Lower lobe of right lung (tissue), 2 donors: ENCODE measurements at regions not wholly inside any gene's neighbourhood (a gene's known extent, or its start where the extent isn't known, plus 50 kb on each side); places are given as distances from the start of the nearest gene placed in this dataset.

ENCODE experiments used
- ATAC-seq, 2 donors: fragments of 200-7000 bp; cut with Tn5 transposase; one replicate each; pipeline ENCODE4 v1.9.1; 2020 to 2022; ENCODE audit warnings: mild to moderate bottlenecking in 2 of 2, moderate library complexity in 2 of 2
- DNase-seq: peaks from one replicate; pipeline ENCODE4 v3.0.0-alpha.2; 2020
- H3K27ac ChIP-seq: fragments of 200-600 bp; one replicate; pipeline ENCODE4 v1.8.0; 2022
- H3K27me3 ChIP-seq: fragments of 200-600 bp; one replicate; pipeline ENCODE4 v1.8.0; 2022; ENCODE audit warnings: low read depth
- H3K36me3 ChIP-seq: fragments of 200-600 bp; one replicate; pipeline ENCODE4 v1.8.0; 2022; ENCODE audit warnings: mild to moderate bottlenecking
- H3K4me1 ChIP-seq: fragments of 200-600 bp; one replicate; pipeline ENCODE4 v1.8.0; 2022
- H3K4me3 ChIP-seq: fragments of 200-600 bp; one replicate; pipeline ENCODE4 v1.8.0; 2022; ENCODE audit warnings: mild to moderate bottlenecking
- H3K9me3 ChIP-seq: fragments of 200-600 bp; one replicate; pipeline ENCODE4 v1.8.0; 2022
- intact Hi-C: fragments of 100-400 bp; cut with DNase I; formaldehyde crosslinking; loops from one replicate; pipeline ENCODE4 v1.11.0; 2022
- TF ChIP-seq, protein P1 (sequence below): fragments of 200-600 bp; IDR thresholded peaks from one replicate; pipeline ENCODE4 v1.8.0; 2022; ENCODE audit warnings: antibody characterized with exemption, mild to moderate bottlenecking
- donor health status: DM: no; HTN: yes; CAD: no; lungs with severe emphysema.

DNA sequence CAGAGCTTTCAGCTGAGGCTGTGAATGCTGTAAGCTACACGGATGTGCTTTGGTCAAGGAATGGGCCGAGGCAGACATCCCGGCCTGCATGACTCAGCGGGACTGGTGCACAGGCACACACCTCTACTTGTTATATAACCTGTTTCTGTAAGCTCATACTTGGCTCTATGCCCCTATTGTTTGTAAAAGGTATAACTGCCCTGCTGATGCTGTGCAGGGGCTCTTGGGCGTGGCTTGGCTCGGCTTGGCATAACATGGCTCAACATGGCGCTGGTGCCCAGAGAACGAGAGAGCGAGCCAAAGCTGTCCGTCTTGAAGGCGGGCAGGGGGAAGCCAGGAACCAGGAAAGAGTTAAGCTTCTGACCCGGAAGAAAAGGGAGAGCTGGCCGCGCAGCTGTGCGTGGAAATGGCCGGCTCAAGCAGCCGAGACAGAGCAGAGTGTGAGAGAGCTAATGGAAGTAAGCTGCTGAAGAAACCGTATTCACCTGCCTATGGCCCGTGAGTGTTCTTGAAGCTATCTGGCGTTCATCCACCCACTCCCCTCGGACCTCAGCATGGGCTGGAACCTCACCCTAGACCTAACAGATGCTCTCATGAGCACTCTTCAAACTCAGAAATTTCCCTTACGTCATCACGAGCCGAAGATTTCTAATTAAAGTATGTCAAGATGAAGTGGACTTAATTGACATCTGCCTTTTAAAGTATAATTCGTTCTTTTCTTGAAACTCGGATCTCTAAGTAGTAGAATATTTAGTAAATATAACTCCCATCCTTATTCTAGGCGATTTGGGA is 286.3 kb upstream of the AGA start:
- DNase-seq (no peak), ATAC-seq (no peak)
- no peaks in the 10 kb centered on the region for H3K9me3 ChIP-seq

DNA sequence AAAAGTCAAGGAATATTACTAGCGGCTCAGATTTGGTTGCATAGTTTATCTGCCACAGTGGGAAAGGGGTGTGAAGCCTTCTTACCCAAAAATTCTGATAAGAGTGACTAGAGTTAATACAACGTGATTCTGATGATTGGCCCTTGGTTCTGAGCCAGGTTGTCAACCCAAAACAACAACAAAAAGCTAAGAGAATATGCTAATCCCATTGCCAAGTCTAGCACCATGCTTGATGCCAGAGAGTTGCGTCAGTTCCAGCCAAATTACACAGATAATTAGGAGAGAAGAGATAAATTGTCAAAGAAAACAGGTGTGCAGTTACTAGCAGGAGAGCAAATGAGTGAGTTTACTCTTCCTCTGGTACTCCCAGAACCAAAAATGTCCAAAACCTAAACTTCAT is 287.4 kb upstream of the AGA start:
- H3K4me3 ChIP-seq, result no peak overlapping the region
- no peak for DNase-seq
- no peaks in the 10 kb centered on the region for H3K27me3 ChIP-seq
- ATAC-seq, result no peak
- intact Hi-C loops, result no loop called here
- H3K36me3 ChIP-seq, result no peaks in the 10 kb centered on the region
- no peak overlapping the region for H3K27ac ChIP-seq
- H3K4me1 ChIP-seq, result no peaks in the 10 kb centered on the region
- TF ChIP-seq, protein P1, sequence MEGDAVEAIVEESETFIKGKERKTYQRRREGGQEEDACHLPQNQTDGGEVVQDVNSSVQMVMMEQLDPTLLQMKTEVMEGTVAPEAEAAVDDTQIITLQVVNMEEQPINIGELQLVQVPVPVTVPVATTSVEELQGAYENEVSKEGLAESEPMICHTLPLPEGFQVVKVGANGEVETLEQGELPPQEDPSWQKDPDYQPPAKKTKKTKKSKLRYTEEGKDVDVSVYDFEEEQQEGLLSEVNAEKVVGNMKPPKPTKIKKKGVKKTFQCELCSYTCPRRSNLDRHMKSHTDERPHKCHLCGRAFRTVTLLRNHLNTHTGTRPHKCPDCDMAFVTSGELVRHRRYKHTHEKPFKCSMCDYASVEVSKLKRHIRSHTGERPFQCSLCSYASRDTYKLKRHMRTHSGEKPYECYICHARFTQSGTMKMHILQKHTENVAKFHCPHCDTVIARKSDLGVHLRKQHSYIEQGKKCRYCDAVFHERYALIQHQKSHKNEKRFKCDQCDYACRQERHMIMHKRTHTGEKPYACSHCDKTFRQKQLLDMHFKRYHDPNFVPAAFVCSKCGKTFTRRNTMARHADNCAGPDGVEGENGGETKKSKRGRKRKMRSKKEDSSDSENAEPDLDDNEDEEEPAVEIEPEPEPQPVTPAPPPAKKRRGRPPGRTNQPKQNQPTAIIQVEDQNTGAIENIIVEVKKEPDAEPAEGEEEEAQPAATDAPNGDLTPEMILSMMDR, result no peak
- no peaks in the 10 kb centered on the region for H3K9me3 ChIP-seq

More for the DNA sequence above, 286.3 kb upstream of the AGA start:
- intact Hi-C loops, result no loop called here
- no peaks in the 10 kb centered on the region for H3K4me1 ChIP-seq
- H3K36me3 ChIP-seq, result no peaks in the 10 kb centered on the region
- H3K27me3 ChIP-seq, result no peaks in the 10 kb centered on the region
- no peak overlapping the region for H3K27ac ChIP-seq
- H3K4me3 ChIP-seq, result no peak overlapping the region
- TF ChIP-seq, protein P1, result no peak

DNA sequence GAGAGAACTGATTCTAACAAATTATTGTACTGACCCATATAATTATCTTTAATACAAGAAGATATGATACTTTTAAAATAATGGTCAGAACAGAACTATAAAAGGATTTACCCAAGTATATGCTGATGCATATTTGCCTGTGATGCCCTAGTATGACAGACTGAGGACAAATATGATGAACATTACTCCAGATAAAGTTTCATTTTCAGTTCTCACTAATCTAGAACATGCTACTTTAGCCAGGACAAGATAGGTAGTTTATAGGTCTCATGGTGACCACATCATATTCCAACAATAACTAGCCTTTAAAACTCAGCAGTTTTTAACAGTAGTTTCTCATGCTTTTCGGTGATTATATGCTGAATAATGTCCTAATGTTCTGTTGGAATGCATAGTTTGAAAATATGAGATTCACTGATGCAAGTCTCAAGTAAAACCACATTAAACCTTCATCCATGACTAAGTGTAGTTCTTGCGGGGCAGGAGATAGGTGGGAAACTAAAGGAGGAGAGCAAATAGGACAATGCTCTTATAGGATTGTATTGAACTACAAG is 295.2 kb upstream of the AGA start:
- no peak overlapping the region for H3K4me3 ChIP-seq
- no peak overlapping the region for H3K27ac ChIP-seq
- DNase-seq, result no peak
- H3K27me3 ChIP-seq, result no peaks in the 10 kb centered on the region
- intact Hi-C loops, result no loop called here
- ATAC-seq, result no peak
- H3K36me3 ChIP-seq, result no peaks in the 10 kb centered on the region
- H3K9me3 ChIP-seq, result no peaks in the 10 kb centered on the region
- TF ChIP-seq, protein P1, result no peak
- H3K4me1 ChIP-seq, result no peaks in the 10 kb centered on the region

DNA sequence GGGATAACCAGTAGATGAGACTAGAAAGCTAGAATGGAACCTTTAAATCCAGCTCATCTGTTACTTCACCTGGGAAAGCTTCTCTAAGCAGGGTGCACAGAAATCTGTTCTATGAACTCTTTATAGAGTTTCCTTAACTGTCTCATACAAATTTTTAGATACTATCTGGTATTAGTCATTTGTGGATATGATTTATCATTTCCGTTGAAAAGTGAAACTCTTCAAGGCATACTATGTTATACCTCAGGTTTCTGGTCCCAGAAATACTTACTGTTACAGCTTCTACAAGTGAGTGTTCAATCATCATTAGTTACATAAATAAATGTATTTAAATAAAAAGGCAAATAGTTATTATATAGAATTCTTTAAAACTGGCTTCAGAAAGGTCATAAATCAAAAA is 298.3 kb upstream of the AGA start:
- intact Hi-C loops, result no loop called here
- DNase-seq, result no peak
- Histone ChIP-seq H3K4me1 (no peaks in the 10 kb centered on the region), H3K36me3 (no peaks in the 10 kb centered on the region), H3K9me3 (no peaks in the 10 kb centered on the region), H3K4me3 (no peak overlapping the region), H3K27ac (no peak overlapping the region), H3K27me3 (no peaks in the 10 kb centered on the region)
- TF ChIP-seq, protein P1, result no peak
- no peak for ATAC-seq

DNA sequence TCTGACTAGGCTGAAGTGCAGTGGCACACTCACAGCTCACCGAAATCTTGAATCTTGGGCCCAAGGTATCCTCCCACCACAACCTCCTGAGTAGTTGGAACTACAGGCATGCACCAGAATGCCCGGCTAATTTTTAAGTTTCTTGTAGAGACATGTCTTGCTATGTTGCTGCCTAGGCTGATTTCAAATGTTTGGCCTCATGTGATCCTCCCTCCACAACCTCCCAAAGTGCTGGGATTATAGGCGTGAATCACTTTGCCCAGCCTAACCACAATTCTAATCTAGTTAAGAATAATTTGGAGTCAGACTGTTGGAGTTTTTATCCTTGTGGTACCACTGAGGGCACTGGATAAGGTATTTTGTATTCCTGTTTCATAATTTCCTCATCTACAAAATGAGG is 317.5 kb upstream of the AGA start:
- DNase-seq (no peak), ATAC-seq (no peak)
- TF ChIP-seq, protein P1, result no peak
- Histone ChIP-seq H3K9me3 (no peaks in the 10 kb centered on the region), H3K36me3 (no peaks in the 10 kb centered on the region), H3K27ac (no peak overlapping the region), H3K4me3 (no peak overlapping the region), H3K4me1 (no peaks in the 10 kb centered on the region), H3K27me3 (no peaks in the 10 kb centered on the region)
- intact Hi-C loops, result no loop called here
